ENCODE measurements at regions not wholly inside any gene's neighbourhood (a gene's known extent, or its start where the extent isn't known, plus 50 kb on each side); places are given as distances from the start of the nearest gene placed in this dataset.
"Not testable (repeated sequence)": the region's sequence is repeated elsewhere in the genome, so short reads cannot be mapped to it uniquely, and the experiment has no call there.

GRCh38 chr14:105641075-105641937, 114.9 kb downstream of the TMEM121 start:
- DNase-seq, result no peak

- not testable (repeated sequence) for DNase-seq
Measured at GRCh38 chr14:105641951-105642350, 115.6 kb downstream of the TMEM121 start.

GRCh38 chr14:105642486-105642885, 116.1 kb downstream of the TMEM121 start:
- not testable (repeated sequence) for DNase-seq

GRCh38 chr14:105643406-105644052, 117.1 kb downstream of the TMEM121 start:
- not testable (repeated sequence) for DNase-seq

GRCh38 chr14:105644053-105644435, 117.7 kb downstream of the TMEM121 start:
- DNase-seq, result not testable (repeated sequence)

- not testable (repeated sequence) for DNase-seq
Measured at GRCh38 chr14:105644457-105644856, 118.1 kb downstream of the TMEM121 start.

GRCh38 chr14:105644891-105645290, 118.5 kb downstream of the TMEM121 start:
- DNase-seq, result not testable (repeated sequence)

GRCh38 chr14:105645389-105645788, 119.0 kb downstream of the TMEM121 start:
- not testable (repeated sequence) for DNase-seq

GRCh38 chr14:105646175-105646574, 119.8 kb downstream of the TMEM121 start:
- no peak for DNase-seq

- DNase-seq, result not testable (repeated sequence)
Measured at GRCh38 chr14:105646711-105647281, 120.4 kb downstream of the TMEM121 start.

GRCh38 chr14:105647426-105647783, 121.0 kb downstream of the TMEM121 start:
- not testable (repeated sequence) for DNase-seq

- DNase-seq, result no peak
Measured at GRCh38 chr14:105647784-105648608, 121.6 kb downstream of the TMEM121 start.

- not testable (repeated sequence) for DNase-seq
Measured at GRCh38 chr14:105648609-105649535, 122.5 kb downstream of the TMEM121 start.

- not testable (repeated sequence) for DNase-seq
Measured at GRCh38 chr14:105652317-105652716, 125.9 kb downstream of the TMEM121 start.

- not testable (repeated sequence) for DNase-seq
Measured at GRCh38 chr14:105653921-105654320, 127.5 kb downstream of the TMEM121 start.

- not testable (repeated sequence) for DNase-seq
Measured at GRCh38 chr14:105659255-105659654, 132.9 kb downstream of the TMEM121 start.

- DNase-seq, result no peak
Measured at GRCh38 chr14:105659935-105660527, 133.6 kb downstream of the TMEM121 start.

- DNase-seq, result no peak
Measured at GRCh38 chr14:105660816-105661531, 134.6 kb downstream of the TMEM121 start.

GRCh38 chr14:105662043-105662442, 135.7 kb downstream of the TMEM121 start:
- not testable (repeated sequence) for DNase-seq

GRCh38 chr14:105662592-105662991, 136.2 kb downstream of the TMEM121 start:
- not testable (repeated sequence) for DNase-seq

All from NCI-H774 (cell line).